Middle frontal gyrus (tissue), 1 donor: ENCODE measurements at regions not wholly inside any gene's neighbourhood (a gene's known extent, or its start where the extent isn't known, plus 50 kb on each side); places are given as distances from the start of the nearest gene placed in this dataset.

Experiments
- DNase-seq: peaks from one replicate; pipeline ENCODE4 v3.0.0-alpha.2; 2015; ENCODE audit warnings: low spot score; ENCODE audit errors: extremely low spot score

GRCh38 chr2:17306706-17307105, 211.5 kb downstream of the RAD51AP2 start:
- DNase-seq: no peak

- no peak for DNase-seq
Measured at GRCh38 chr2:17306219-17306618, 212.0 kb downstream of the RAD51AP2 start.

GRCh38 chr2:17303521-17303920, 214.7 kb downstream of the RAD51AP2 start:
- DNase-seq: no peak

GRCh38 chr2:17303054-17303453, 215.2 kb downstream of the RAD51AP2 start:
- no peak for DNase-seq

GRCh38 chr2:17302281-17302680, 216.0 kb downstream of the RAD51AP2 start:
- no peak for DNase-seq

- no peak for DNase-seq
Measured at GRCh38 chr2:17301437-17301836, 216.8 kb downstream of the RAD51AP2 start.

- DNase-seq: no peak
Measured at GRCh38 chr2:17299891-17300540, 218.2 kb downstream of the RAD51AP2 start.

- DNase-seq: no peak
Measured at GRCh38 chr2:17298453-17298852, 219.8 kb downstream of the RAD51AP2 start.

GRCh38 chr2:17296686-17297085, 221.6 kb downstream of the RAD51AP2 start:
- no peak for DNase-seq

GRCh38 chr2:17289669-17290068, 228.6 kb downstream of the RAD51AP2 start:
- no peak for DNase-seq

- DNase-seq: no peak
Measured at GRCh38 chr2:17287183-17287582, 231.1 kb downstream of the RAD51AP2 start.

- DNase-seq: no peak
Measured at GRCh38 chr2:17282826-17283225, 235.4 kb downstream of the RAD51AP2 start.

GRCh38 chr2:17282245-17282644, 236.0 kb downstream of the RAD51AP2 start:
- no peak for DNase-seq

- no peak for DNase-seq
Measured at GRCh38 chr2:17276220-17276619, 242.0 kb downstream of the RAD51AP2 start.

- no peak for DNase-seq
Measured at GRCh38 chr2:17272652-17273525, 245.4 kb downstream of the RAD51AP2 start.

GRCh38 chr2:17272170-17272569, 246.1 kb downstream of the RAD51AP2 start:
- DNase-seq: no peak

- DNase-seq: no peak
Measured at GRCh38 chr2:17271416-17271815, 246.8 kb downstream of the RAD51AP2 start.

GRCh38 chr2:17270894-17271293, 247.3 kb downstream of the RAD51AP2 start:
- no peak for DNase-seq

GRCh38 chr2:17263570-17263968, 254.7 kb downstream of the RAD51AP2 start:
- DNase-seq: no peak

- no peak for DNase-seq
Measured at GRCh38 chr2:17262854-17263569, 255.2 kb downstream of the RAD51AP2 start.

GRCh38 chr2:17259613-17260012, 258.6 kb downstream of the RAD51AP2 start:
- no peak for DNase-seq

GRCh38 chr2:17258861-17259260, 259.4 kb downstream of the RAD51AP2 start:
- no peak for DNase-seq
